AG09309 (cell line): ENCODE measurements at regions not wholly inside any gene's neighbourhood (a gene's known extent, or its start where the extent isn't known, plus 50 kb on each side); places are given as distances from the start of the nearest gene placed in this dataset.

Source experiments
- DNase-seq: peaks from one replicate; pipeline ENCODE4 v3.0.0-alpha.2; 2010; ENCODE audit warnings: low read depth
- H3K4me3 ChIP-seq: 2 replicates; pipeline ENCODE4 v1.5.1; 2011; ENCODE audit warnings: mild to moderate bottlenecking, low read depth, low read length, moderate library complexity; ENCODE audit not compliant: control insufficient read depth
- CTCF ChIP-seq: IDR thresholded peaks from 2 replicates; pipeline ENCODE4 v1.5.1; 2011; ENCODE audit warnings: mild to moderate bottlenecking, low read depth, low read length, inconsistent platforms; ENCODE audit not compliant: insufficient read depth, control insufficient read depth; ENCODE audit errors: missing control alignments

GRCh38 chr5:77852514-77853352 lies 76.6 kb upstream of the TBCA start:
- no peak for DNase-seq
- TF ChIP-seq CTCF: no peak
- H3K4me3 ChIP-seq: peak overlapping the region; percentile 65

GRCh38 chr5:77852068-77852513 lies 76.0 kb upstream of the TBCA start:
- peak overlapping the region; percentile 65 for H3K4me3 ChIP-seq
- DNase-seq: no peak
- no peak for TF ChIP-seq CTCF

- DNase-seq: no peak
- TF ChIP-seq CTCF: no peak
- peak overlapping the region; percentile 65 for H3K4me3 ChIP-seq
These were observed 75.3 kb upstream of the TBCA start for GRCh38 chr5:77851176-77852067.

GRCh38 chr5:77850536-77851175 lies 74.5 kb upstream of the TBCA start:
- H3K4me3 ChIP-seq: no peak overlapping the region
- TF ChIP-seq CTCF: no peak
- DNase-seq: no peak

GRCh38 chr5:77849308-77849900 lies 73.3 kb upstream of the TBCA start:
- TF ChIP-seq CTCF: no peak
- H3K4me3 ChIP-seq: no peak overlapping the region
- no peak for DNase-seq

GRCh38 chr5:77847814-77848290 lies 71.7 kb upstream of the TBCA start:
- no peak for DNase-seq
- TF ChIP-seq CTCF: no peak
- H3K4me3 ChIP-seq: no peak overlapping the region
